SH-SY5Y (cell line): ENCODE measurements at regions not wholly inside any gene's neighbourhood (a gene's known extent, or its start where the extent isn't known, plus 50 kb on each side); places are given as distances from the start of the nearest gene placed in this dataset.

Experiments
- GATA2 ChIP-seq: IDR thresholded peaks from 2 replicates; pipeline ENCODE4 v1.6.1; 2011; ENCODE audit warnings: mild to moderate bottlenecking, low read depth, low read length
- GATA3 ChIP-seq: IDR thresholded peaks from 2 replicates; pipeline ENCODE4 v1.6.1; 2011; ENCODE audit warnings: low read depth, mild to moderate bottlenecking, low read length, moderate library complexity

- TF ChIP-seq GATA3 (no peak), GATA2 (no peak)
These were observed 273.4 kb upstream of the SORCS1 start for GRCh38 chr10:107437921-107438320.
